Spleen (tissue), 11 donors: ENCODE measurements at regions not wholly inside any gene's neighbourhood (a gene's known extent, or its start where the extent isn't known, plus 50 kb on each side); places are given as distances from the start of the nearest gene placed in this dataset.

Source experiments
- DNase-seq: peaks from one replicate; pipeline ENCODE4 v3.0.0-alpha.2; 2020
- H3K27ac ChIP-seq, 8 donors: fragments of 200-600 bp; sonication (generic) in 7 of 8; 1 replicate in 4 of 8; 2 replicates in 4 of 8; pipeline versions ENCODE4 v1.5.0 to v1.8.0; 2016 to 2021; ENCODE audit warnings: inconsistent platforms in 4 of 8, mild to moderate bottlenecking in 4 of 8, moderate library complexity in 1 of 8
- H3K27me3 ChIP-seq, 7 donors: fragments of 200-600 bp; sonication (generic) in 6 of 7; replicated peaks in 1 of 7; 1 replicate in 4 of 7; 2 replicates in 3 of 7; pipeline versions ENCODE4 v1.5.0 to v1.8.0; 2016 to 2021; ENCODE audit warnings: inconsistent platforms in 3 of 7, mild to moderate bottlenecking in 1 of 7
- H3K36me3 ChIP-seq, 6 donors: fragments of 200-600 bp; sonication (generic) in 5 of 6; 1 replicate in 4 of 6; 2 replicates in 2 of 6; pipeline versions ENCODE4 v1.5.0 to v1.8.0; 2016 to 2021; ENCODE audit warnings: inconsistent platforms in 2 of 6
- H3K4me1 ChIP-seq, 6 donors: fragments of 200-600 bp; sonication (generic) in 5 of 6; 1 replicate in 3 of 6; 2 replicates in 3 of 6; pipeline versions ENCODE4 v1.5.0 to v1.8.0; 2016 to 2021; ENCODE audit warnings: inconsistent platforms in 3 of 6
- H3K4me3 ChIP-seq, 8 donors: fragments of 200-600 bp; sonication (generic) in 7 of 8; 1 replicate in 4 of 8; 2 replicates in 4 of 8; pipeline versions ENCODE4 v1.5.0 to v1.8.0; 2016 to 2021; ENCODE audit warnings: inconsistent platforms in 4 of 8, mild to moderate bottlenecking in 4 of 8, moderate library complexity in 2 of 8
- H3K9me3 ChIP-seq, 8 donors: fragments of 200-600 bp; sonication (generic) in 7 of 8; 1 replicate in 4 of 8; 2 replicates in 4 of 8; pipeline versions ENCODE4 v1.5.0 to v1.8.0; 2016 to 2021; ENCODE audit warnings: inconsistent platforms in 4 of 8
- POLR2A ChIP-seq, 3 donors: fragments of 450-650 bp; IDR thresholded peaks; one replicate each; pipeline ENCODE4 v1.5.1; 2017; ENCODE audit warnings: antibody characterized with exemption in 3 of 3, mild to moderate bottlenecking in 1 of 3
- POLR2AphosphoS5 ChIP-seq, 3 donors: sonication (generic); formaldehyde crosslinking; IDR thresholded peaks; one replicate each; pipeline ENCODE4 v1.5.1; 2017; ENCODE audit warnings: antibody characterized with exemption in 3 of 3
- WGBS, 5 donors: extraction: QIAGEN DNeasy Blood & Tissue Kit in 3 of 5; methylation state at CpG; one replicate each; pipeline versions ENCODE4 v1.1.5 to v1.1.7; 2013 to 2018; 5-methylcytosine and 5-hydroxymethylcytosine counted together
- intact Hi-C: fragments of 100-400 bp; cut with DNase I; formaldehyde crosslinking; loops from one replicate; pipeline ENCODE4 v1.15.0; 2023; ENCODE audit warnings: low total_unique reads
- TF ChIP-seq, protein P1 (sequence below), 11 experiments: fragments of 200-600 bp in 7 of 11; fragments of 450-650 bp in 4 of 11; sonication (generic) in 4 of 11; IDR thresholded peaks in 8 of 11; conservative IDR thresholded peaks in 3 of 11; 1 replicate in 7 of 11; 2 replicates in 4 of 11; pipeline versions ENCODE4 v1.4.0 to v1.8.0; 2016 to 2021; ENCODE audit warnings: antibody characterized with exemption in 11 of 11, inconsistent platforms in 4 of 11, mild to moderate bottlenecking in 1 of 11
- donor health status: healthy with polysubstance abuse.
- donor health status: DM: no; HTN: no; CAD: no; lungs with moderate emphysema.
- donor health status: DM: no; HTN: no; CAD: no.
- donor health status: Bipolar disorder and iron deficiency.
- donor health status: healthy.
- donor health status: DM: no; HTN: no; CAD: no.
- donor health status: DM: yes; HTN: yes; CAD: no.

DNA sequence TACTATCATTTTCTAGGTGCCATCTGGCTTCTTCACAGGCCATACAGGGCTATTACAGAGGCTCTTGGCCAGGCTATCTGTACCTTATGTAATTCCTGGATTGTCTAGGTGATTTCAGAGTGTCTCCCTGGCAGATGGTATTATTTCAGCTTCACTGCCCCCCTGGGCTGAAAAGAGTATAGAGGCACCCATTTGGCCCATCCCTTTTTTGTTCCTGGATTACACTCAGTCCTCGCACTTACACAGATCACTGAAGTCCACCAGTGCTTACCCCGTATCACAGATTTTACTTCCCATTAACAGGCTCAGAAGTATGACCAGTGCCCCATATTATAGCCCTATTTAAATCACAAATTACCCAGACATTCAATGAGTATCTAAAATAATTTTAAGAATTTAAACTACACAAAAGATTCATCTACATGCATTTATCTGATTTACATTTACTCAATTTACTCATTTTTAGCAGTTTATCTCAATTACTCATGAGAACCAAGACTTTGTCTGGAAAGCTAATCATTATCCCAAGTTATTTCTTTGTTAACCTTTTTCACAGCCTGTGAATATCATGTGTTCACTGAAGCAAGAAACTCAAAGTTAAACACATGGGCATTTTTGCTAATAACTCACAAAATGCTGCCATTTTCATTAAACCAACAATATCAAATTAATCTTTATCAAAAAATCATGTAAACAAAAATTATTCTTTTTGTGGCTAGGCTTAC, 121.0 kb downstream of the PCDH20 start:
- WGBS, 5 donors: 75 to 88% (median 83%) methylated on average over 2 of the region's 2 CpGs

DNA sequence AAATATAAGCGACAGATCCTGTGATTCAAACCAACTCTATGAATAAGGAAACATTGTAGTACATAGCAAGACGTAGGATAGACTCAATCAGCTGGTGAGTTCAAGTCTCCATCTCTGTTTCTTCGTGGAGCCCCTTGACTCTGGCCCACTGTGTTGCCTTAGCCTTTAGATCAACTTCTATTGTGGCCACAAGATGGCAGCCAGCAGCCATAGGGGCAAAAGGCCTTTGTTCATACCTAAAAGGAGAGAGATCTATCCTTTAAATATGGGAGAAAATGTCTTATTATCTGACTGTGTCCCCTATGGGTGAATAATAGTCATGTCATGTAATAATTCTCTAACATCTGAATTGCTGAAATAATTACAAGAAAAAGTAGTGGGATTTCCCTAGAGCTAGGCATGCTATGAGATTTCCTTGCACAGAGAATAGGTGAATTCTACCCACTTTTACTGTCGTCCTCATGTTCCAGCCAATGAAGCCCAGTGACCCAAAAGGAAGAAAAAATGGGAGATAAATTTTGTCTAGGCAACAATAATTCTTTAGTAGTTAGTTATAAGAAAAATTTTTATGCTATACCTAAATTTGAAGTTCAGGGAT, 129.4 kb downstream of the PCDH20 start:
- no peak overlapping the region for H3K27ac ChIP-seq
- no peaks in the 10 kb centered on the region for H3K36me3 ChIP-seq
- no peak overlapping the region for H3K4me3 ChIP-seq
- no peaks in the 10 kb centered on the region for H3K27me3 ChIP-seq
- DNase-seq: no peak
- H3K9me3 ChIP-seq: no peaks in the 10 kb centered on the region
- no peaks in the 10 kb centered on the region for H3K4me1 ChIP-seq
- TF ChIP-seq, protein P1, sequence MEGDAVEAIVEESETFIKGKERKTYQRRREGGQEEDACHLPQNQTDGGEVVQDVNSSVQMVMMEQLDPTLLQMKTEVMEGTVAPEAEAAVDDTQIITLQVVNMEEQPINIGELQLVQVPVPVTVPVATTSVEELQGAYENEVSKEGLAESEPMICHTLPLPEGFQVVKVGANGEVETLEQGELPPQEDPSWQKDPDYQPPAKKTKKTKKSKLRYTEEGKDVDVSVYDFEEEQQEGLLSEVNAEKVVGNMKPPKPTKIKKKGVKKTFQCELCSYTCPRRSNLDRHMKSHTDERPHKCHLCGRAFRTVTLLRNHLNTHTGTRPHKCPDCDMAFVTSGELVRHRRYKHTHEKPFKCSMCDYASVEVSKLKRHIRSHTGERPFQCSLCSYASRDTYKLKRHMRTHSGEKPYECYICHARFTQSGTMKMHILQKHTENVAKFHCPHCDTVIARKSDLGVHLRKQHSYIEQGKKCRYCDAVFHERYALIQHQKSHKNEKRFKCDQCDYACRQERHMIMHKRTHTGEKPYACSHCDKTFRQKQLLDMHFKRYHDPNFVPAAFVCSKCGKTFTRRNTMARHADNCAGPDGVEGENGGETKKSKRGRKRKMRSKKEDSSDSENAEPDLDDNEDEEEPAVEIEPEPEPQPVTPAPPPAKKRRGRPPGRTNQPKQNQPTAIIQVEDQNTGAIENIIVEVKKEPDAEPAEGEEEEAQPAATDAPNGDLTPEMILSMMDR (IDR thresholded peaks at IDR 0.05 in 8 of 11, conservative IDR thresholded peaks at IDR 0.05 in 3 of 11): no peak
- TF ChIP-seq POLR2A (IDR thresholded peaks at IDR 0.05) (no peak), POLR2AphosphoS5 (IDR thresholded peaks at IDR 0.05) (no peak)
- intact Hi-C loops: no loop called here
- 62 to 73% (median 69%) methylated on average over 4 of the region's 4 CpGs for WGBS, 5 donors

More for the DNA sequence above, 121.0 kb downstream of the PCDH20 start:
- Histone ChIP-seq H3K4me1 (no peaks in the 10 kb centered on the region), H3K27me3 (no peaks in the 10 kb centered on the region), H3K36me3 (no peaks in the 10 kb centered on the region), H3K4me3 (no peak overlapping the region), H3K9me3 (peaks cover 0 to 28% (median 6%) of the 10 kb centered on the region in 8 donors), H3K27ac (no peak overlapping the region)
- no peak for DNase-seq
- TF ChIP-seq POLR2AphosphoS5 (IDR thresholded peaks at IDR 0.05) (no peak), POLR2A (IDR thresholded peaks at IDR 0.05) (no peak)
- TF ChIP-seq, protein P1 (IDR thresholded peaks at IDR 0.05 in 8 of 11, conservative IDR thresholded peaks at IDR 0.05 in 3 of 11): no peak
- intact Hi-C loops: no loop called here

DNA sequence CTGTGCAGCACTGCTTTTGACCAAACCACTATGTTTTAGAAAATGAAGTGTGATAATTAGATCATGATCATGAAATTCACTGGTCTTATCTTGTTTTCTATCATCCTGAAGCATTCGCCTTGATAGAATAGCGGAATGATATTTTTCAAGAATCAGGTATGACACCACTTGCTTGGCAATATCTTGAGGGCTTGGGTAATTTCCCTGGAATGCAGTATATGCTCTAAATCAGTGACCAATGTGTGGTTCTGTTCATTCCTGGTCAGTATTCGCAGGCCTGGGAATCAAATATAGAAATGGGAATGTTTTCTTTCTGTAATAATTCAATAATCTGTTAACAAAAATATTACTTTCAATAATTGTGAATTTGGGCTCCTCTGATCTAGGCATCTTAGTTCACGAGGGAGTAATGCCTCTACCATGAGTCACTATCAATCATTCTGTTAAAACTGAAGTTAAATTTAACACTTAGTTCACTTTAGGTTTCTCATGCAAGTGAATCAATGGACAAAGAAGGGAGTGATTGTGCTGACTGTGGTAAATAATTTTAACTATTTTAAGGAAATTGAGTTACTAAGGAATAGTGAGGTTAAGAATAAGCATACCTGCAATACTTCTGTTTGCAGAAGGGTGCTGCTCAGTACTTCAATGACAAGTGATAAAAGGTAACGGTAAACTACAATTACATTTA, 137.9 kb downstream of the PCDH20 start:
- Histone ChIP-seq H3K27me3 (no peaks in the 10 kb centered on the region), H3K27ac (no peak overlapping the region), H3K9me3 (peaks cover 0 to 25% (median 6%) of the 10 kb centered on the region in 8 donors), H3K4me1 (no peaks in the 10 kb centered on the region), H3K4me3 (no peak overlapping the region), H3K36me3 (no peaks in the 10 kb centered on the region)
- TF ChIP-seq POLR2AphosphoS5 (IDR thresholded peaks at IDR 0.05) (no peak), POLR2A (IDR thresholded peaks at IDR 0.05) (no peak)
- TF ChIP-seq, protein P1 (IDR thresholded peaks at IDR 0.05 in 8 of 11, conservative IDR thresholded peaks at IDR 0.05 in 3 of 11): no peak
- WGBS, 5 donors: 77 to 82% (median 78%) methylated on average over 5 of the region's 5 CpGs
- no peak for DNase-seq
- intact Hi-C loops: no loop called here

DNA sequence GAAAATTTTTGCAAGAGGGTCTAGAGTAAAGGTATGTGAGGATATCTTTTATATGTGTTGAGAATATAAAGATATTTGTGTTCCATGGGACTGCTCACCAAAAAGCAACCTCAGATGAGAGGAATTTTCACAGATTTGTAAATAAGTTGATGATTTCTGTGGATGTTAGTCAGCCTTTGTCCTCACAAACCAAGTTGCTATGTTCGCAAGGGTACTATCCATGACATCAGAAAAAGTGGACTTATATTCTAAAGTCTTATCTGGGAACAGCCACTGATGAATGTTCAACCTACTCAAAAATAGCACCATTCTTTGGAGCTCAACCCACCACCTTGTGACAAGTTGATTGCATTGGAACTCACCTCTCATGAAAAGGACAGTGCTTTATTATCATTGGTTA, 138.6 kb downstream of the PCDH20 start:
- no peaks in the 10 kb centered on the region for H3K36me3 ChIP-seq
- no peaks in the 10 kb centered on the region for H3K27me3 ChIP-seq
- intact Hi-C loops: no loop called here
- TF ChIP-seq, protein P1 (IDR thresholded peaks at IDR 0.05 in 8 of 11, conservative IDR thresholded peaks at IDR 0.05 in 3 of 11): no peak
- no peak for TF ChIP-seq POLR2AphosphoS5 (IDR thresholded peaks at IDR 0.05)
- TF ChIP-seq POLR2A (IDR thresholded peaks at IDR 0.05): no peak
- no peaks in the 10 kb centered on the region for H3K4me1 ChIP-seq
- DNase-seq: no peak
- H3K9me3 ChIP-seq: peaks cover 0 to 28% (median 7%) of the 10 kb centered on the region in 8 donors
- WGBS, 5 donors: 79 to 96% (median 86%) methylated on average over 1 of the region's 1 CpG
- H3K27ac ChIP-seq: no peak overlapping the region
- no peak overlapping the region for H3K4me3 ChIP-seq
